HG02759 (cell line): ENCODE measurements at regions not wholly inside any gene's neighbourhood (a gene's known extent, or its start where the extent isn't known, plus 50 kb on each side); places are given as distances from the start of the nearest gene placed in this dataset.

ENCODE experiments used
- ATAC-seq: cut with Tn5 transposase; IDR thresholded peaks from one replicate; pipeline ENCODE4 v1.9.1; 2021; ENCODE audit warnings: mild to moderate bottlenecking, moderate library complexity; ENCODE audit not compliant: unreplicated experiment

DNA sequence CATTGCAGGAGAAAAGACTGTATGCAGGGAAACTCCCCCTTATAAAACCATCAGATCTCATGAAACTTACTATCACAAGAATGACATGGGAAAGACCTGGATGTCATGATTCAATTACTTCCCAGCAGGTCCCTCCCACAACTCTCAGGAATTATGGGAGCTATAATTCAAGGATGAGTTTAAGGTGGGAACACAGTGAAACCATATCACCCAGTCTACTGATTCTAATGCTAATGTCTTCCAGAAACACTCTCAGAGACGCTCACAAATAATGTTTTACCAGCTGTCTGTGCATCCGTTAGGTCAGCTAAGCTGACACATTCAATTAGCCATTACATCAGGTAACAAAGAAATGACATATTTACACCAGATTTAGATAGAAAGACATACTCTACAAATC is 637.9 kb downstream of the NLGN4Y start:
- no peak for ATAC-seq

DNA sequence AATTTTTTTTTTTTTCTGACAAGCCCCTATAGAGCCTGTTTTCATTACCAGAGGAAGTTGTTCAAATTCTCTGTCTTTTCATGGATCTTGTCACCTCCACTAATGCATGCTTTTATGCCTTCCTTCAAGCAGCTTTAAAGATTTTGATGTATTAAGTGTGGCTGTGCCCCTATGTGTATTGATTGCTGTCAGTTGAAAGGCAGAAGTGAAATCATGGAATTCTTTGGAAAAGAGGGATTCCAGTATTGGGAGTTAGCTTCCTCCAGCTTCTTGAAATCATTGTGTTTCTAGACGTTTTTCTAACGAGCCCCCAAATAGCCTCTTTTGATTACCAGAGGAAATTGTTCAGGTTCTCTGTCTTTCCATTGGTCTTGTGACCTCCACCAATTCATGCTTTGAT is 655.6 kb downstream of the NLGN4Y start:
- ATAC-seq, result no peak

DNA sequence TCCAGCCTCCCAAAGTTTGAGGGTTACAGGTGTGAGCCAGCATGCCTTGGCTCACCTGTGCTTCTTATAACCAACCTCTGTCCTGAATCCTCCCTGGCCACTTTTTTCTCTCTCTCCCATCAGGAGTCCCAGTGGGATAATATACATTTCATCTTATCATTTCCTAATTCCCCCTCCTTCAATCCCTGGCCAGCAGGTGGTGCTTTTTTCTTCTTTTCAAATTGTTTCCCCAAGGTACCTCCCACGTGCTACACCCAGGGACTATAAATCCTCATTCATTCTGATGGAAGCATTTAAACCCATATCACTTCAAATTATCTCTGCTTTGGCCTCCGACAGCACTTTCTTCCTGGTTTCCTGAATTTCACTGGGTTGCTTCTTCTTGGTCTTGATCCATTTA is 704.7 kb downstream of the NLGN4Y start:
- ATAC-seq, result no peak

DNA sequence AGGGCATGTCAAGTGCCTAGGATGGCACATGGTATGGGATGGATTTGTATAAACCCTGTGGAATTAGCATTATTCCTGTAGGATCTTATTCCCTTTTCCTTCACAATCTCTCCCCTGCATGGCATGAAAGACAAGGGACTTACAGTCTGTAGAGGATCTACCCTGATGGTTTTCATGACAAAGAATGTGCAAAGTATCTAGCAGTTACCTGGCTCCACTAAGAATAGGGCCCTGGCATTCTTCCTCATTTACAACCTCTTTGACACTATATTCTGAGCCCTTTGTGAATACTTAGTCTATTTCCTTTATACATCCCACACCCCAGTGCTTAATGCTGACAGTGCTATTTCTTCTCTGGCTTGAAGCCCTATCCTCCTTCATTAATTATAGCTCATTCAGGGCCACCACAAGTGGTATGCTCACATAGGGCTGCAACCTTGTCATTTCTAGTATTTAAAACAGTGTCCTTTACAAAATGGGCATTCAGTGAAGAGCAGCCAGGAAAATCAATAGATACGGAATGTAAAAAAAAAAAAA is 715.3 kb downstream of the NLGN4Y start:
- no peak for ATAC-seq

DNA sequence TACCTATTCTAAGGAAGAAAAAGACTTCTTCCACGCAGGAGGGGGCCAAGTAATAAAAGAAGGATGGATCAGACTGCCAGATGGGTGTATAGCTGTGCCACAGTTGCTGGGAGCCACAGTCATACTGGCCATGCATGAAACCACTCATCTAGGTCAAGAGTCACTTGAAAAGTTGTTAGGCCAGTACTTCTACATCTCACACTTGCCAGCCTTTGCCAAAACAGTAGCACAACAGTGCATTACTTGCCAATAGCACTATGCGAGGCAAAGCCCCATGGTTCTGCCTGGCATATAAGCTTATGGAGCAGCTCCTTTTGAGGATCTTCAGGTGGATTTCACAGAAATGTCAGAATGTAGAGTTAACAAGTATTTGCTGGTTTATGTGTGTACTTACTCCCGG is 735.0 kb downstream of the NLGN4Y start:
- ATAC-seq, result no peak

DNA sequence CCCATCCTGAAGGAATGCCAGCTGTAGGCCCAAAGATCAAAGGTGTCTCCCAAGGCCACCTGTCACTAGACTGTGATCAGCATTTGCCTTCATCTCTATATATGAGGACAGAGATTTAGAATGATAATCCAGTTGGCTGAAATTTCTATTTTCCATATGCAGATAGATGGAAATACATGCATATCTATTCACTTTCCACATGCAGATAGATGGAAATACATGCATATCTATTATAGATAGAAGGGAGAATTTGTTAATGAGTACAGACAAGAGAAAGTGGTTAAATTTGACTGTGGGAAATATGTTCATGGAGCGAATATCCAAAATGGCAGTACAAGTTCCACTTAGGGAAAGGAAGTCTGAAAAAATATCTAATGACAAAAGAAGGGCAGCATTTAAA is 762.2 kb downstream of the NLGN4Y start:
- no peak for ATAC-seq

DNA sequence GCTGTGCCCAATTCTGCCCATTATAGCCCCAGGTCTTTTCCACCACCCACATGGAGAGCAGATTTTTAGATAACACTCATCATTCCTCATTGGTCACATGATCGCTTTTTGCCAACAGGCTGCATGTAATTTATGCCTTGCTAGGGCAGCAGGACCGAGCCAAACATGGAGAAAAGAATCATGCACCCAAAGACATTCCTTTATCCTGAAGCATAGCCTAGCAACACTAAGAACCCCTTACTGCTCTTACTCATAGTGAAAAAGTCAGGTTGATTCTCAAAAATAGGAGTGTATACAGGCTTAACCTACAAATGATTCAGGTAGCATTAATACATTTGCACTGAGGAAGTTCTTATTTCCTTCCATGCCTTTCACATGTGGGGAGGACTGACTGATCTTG is 765.5 kb downstream of the NLGN4Y start:
- no peak for ATAC-seq

DNA sequence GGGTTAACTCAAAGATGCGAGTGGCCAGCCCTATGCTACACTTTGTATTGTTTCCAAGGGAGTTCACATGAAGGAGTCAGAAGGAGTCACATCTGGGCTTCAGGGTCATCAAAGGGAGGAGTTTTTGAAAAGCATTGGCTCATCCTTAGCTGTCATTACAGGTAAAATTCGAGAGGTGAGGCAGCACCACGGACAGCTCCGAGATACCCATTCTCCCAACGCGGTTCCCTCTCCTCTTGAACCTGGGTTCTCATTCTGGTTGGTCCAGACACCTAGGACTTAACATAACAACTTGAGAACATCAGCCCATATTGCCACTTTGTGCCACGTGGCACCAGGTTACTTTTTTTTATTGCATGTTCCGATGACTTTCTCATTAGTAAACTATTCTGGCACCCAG is 768.6 kb downstream of the NLGN4Y start:
- ATAC-seq, result no peak

DNA sequence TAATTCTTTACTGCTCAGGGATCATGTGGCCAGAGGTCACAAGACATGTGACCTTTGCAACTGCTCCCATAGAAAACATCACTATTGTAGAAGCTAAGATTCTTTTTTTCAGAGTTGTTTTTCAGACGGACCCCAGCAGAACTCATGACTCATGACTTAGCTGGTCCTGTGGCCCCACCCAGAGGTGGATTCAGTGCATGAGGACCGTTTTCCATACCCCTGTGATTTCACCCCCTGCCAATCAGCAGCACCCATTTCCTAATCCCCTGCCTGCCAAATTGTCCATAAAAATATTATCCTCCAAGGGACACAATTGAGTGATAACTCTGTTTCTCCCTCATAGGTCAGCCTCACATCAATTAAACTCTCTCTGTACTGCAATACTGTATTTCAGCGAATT is 777.5 kb downstream of the NLGN4Y start:
- no peak for ATAC-seq

DNA sequence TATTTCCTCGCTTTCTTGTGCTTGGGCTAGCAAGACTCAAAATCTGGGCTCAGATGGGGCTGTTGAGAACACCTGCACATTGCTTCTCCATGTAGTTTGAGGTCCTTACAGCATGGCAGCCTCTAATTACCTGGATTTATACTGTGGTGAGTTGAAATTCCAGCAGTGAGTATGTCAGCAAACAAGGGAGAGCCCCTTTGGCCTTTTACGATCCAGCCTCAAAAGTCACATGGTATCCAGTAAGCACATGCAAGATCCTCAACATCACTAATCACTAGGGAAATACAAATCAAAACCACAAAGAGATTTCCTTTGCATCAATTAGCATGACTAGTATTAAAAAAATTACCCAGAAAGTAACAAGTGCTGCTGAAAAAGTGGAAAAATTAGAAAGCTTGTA is 787.8 kb downstream of the NLGN4Y start:
- no peak for ATAC-seq

DNA sequence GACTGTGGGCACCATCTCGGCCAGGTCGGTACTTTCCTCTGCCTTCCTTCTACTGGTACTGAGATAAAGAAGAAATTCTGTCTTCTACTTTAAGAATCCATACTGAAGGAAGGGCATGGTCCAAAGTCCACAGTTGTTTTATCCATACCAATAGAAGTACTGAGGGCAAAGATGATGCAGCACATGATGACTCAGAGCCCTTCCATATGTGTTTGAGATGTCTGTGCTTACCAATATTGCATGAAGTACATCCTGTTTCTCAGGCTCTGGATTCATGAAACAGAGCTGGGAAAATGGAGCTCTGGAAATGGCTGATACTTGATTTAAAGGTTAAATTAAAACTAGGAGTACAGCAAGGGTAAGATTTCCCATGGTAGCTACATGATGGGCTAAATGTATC is 799.9 kb downstream of the NLGN4Y start:
- ATAC-seq, result no peak

DNA sequence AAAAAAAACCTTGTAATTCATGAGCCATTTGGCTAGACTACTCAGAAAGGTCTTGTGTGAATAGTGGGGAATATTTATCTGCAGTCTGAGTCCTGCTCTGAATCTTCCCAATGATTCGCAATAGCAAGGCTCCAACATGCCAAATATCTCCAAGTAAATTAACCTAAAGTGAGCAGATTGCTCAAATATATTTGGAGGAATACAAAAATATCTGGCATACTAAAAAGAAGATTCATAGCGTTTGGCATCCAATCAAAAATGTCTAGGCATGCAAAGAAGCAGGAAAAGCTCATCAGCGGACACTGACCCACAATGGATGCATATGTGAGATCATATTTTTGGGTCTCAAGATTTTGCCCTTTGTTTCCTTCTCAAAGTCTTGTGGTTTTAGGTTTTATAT is 800.9 kb downstream of the NLGN4Y start:
- no peak for ATAC-seq

DNA sequence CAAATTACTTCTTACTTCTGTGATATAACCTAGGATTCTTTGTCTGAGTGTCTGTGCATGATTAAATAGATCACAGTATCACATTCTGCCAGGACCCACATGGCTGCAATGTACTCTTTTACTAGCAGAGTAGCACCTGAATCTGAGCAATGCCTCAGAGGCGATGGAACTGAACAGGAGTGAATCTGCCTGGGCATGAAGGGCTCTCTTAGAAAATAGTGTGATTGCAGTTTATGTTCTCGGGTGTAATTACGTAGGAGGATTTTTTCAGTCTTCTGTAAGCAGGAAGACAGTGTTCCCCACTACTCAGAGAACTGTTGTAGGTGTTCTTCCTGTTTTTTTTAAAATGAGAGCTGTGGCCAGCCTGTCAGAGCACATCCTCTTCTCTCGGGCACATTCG is 802.3 kb downstream of the NLGN4Y start:
- ATAC-seq, result no peak

DNA sequence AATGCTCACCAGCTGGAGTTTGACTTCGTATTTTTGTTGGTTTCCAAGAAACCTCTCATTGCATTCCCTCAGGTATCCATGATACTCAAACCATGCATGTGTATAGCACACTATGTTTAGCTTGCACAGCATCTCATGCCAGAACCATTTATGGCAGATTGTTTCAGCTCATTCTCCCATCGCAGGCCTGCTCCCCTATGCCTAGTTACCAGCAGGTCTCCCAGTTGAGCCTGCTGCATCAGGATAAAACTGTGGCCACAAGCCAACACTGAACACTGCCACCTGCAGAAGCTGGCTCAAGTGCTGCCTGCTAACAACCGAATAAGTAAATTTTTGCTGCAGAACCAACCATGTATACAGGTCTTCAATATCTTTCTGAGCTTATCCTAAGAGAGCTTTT is 804.5 kb downstream of the NLGN4Y start:
- ATAC-seq, result no peak

DNA sequence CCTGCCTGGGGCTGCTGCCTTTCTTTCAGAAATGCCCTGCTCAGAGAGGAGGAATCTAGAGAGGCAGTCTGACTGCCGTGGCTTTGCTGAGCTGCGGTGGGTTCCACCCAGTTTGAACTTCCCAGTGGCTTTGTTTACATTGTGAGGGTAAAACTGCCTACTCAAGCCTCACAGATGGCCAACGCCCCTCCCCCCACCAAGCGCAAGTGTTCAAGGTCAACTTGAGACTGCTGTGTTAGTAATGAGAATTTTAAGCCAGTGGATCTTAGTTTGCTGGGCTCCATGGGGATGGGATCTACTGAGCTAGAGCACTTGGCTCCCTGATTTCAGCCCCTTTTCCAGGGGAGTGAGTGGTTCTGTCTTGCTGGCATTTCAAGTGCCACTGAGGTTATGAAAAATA is 819.2 kb downstream of the NLGN4Y start:
- no peak for ATAC-seq

DNA sequence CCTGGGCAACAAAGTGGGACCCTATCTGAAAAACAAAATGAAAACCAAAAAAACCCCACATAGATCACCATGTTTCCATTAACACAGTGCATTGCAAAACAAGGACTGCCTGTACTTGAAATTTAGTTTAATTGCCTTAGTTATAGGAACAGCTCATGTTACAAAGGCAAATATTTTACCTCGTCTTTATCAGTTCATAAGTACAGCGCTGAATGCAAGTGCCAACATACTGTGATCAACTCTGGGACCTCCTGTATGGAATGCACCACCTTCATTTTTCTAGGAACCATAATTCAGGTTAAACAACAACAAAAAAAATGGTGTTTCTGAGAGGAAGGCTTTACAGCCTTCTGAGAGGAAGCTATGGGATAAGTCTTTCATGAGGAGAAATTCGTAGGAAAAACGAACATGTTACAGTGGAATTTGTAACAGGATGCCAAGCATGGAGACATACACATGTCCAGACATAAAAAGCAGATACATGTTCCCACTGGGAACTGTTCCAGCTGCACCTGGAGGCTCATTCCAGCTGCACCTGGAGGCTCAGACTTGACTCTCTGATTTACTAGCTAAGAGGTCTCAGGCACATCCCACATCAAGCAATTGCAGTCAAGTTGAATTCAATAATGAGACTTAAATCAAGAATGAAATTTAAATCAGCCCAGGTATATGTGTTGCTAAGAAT is 821.3 kb downstream of the NLGN4Y start:
- ATAC-seq, result no peak

DNA sequence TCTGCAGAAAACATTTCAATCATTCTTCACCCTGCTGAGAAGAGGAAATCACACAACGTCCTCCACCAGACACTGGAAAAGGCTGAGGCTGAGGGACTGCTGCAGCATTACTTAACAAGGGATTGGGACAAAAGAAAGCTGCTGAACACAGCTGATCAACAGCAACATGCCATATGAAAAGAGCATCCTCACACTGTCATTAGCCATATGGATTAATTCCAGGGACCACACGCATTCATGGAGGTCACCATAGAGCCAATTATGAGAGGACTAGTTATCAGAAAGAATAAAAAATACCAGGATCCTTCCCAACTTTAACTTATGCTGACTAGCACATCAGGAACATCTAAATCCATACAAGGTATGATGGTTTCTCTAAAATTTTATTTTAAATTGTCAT is 825.0 kb downstream of the NLGN4Y start:
- no peak for ATAC-seq

DNA sequence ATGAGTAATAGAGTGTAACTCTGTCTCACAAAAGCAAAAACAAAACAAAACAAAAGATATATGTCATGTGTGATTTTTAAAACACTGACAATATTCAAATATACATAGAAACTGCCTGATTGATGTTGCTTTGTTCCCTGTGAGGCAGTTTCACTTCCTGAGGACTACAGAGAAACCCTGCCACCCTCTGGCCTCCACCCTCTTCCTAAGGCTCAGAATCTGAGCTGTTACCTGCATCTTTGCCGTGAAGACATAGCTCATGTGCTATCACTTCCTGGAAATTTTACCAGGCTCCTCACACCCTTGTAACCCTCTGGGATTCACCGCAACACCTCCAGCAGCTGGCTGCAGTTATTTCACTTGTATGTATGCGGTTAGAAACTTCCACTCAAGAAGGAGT is 831.0 kb downstream of the NLGN4Y start:
- ATAC-seq, result no peak

DNA sequence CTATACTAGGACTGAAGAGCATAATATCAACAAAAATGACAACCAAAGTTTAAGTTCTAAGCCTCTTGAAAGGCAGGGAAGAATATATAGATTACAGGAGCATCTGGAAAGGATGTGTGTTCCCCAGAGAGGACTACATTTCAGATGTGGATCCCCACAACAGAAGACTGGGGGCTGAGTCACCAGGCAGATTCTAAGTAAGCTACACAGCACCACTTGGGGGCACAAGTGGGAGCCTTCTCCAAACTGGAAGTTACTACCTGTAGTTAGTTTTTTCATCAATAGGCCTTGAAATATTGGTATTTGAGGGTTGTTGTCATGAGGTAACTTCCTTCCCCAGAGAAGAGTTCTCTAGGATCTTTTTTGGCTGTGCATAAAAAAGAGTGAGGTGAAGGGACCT is 836.1 kb downstream of the NLGN4Y start:
- ATAC-seq, result no peak

DNA sequence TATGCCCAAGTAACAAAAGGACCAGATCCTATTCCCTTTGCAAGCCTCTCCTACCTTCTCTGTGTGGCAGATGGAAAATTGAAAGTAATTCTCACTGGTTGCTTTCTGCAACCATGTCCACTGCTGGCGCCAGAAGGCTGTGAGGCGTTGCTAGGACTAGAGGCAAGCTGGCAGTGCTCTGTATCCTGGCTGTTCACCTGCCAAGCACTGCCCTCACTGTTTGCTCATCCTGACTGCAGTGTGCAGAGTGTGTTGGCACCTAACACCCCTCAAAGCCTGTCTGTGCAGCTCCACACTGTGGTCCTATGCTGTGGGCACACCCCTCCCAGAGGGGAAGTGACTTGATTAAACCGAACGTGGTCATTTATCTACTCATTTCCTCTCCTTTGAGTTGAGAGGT is 840.7 kb downstream of the NLGN4Y start:
- ATAC-seq, result no peak

DNA sequence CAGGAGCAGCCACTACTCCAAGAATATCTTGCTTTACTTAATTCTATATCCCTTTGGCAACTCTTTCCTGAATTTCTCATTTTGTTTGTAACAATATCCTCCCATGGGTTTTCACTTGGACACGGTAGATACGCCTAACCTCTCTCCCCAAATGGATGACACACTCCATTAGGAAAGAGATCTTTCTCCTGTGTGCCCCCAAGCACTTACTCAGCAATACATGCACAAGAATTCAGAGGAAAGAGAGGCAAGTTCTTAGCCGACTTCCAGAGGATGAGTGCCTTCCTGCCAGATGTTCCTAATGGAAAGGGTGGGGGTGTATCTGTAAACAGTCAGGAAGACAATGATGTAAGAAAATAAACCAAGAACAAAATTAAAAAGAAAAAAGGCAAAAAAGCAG is 844.5 kb downstream of the NLGN4Y start:
- no peak for ATAC-seq

DNA sequence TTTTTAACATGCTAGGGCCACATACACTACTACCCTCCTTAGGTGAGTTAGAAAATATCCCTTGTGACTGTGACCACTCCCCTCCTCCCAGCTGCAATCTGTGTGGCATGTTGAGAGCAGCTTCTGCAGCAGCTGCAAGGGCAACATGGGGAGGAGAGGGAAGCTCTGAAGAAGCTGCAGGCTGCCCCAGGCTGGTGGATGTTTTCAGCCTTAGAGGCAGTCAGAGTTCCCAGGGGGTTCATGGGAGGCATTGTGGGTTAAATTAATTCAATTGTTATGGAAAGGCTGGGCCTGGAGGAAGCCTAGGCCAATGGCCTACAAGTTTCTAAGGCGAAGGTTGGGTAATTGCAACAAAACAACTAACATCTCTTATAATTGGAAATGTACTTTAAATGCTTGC is 860.8 kb downstream of the NLGN4Y start:
- no peak for ATAC-seq

DNA sequence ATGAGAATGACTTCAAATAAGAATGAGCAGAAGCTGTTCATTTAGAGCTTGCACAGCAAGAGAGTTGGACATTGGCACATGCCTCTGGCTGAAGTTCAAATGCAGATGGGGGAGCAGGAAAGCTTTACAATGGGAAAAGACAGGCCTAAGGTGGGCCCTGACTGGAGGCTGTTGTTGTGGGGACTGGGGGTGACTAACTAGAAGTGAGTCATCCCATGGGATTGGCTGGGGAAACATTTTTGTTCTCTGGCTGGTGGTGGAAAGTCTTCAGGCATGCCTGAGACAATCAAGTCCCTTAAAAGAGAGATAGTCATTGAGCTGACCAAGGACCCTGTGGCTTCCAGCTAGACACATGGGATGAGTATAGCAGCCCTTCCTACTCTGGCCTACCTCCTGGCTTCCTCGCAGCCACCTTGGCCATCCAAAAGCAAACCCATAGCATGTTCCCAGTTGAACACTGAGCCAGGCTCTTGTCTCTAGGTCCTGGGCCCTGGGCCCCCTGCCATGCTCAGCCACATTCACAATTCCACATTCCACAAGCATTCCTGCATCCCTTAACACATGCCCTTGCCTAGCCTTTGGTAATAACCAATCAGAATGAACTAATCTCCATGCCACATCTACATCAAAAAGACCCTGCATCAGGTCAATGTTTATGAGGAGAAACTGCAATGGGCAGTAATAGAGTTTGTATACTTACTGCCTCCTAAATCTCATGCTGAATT is 873.4 kb downstream of the NLGN4Y start:
- no peak for ATAC-seq
